ENCODE measurements at regions not wholly inside any gene's neighbourhood (a gene's known extent, or its start where the extent isn't known, plus 50 kb on each side); places are given as distances from the start of the nearest gene placed in this dataset.

GRCh38 chr12:114201794-114202193 lies 204.2 kb downstream of the TBX5 start:
- no peak for TF ChIP-seq CTCF (conservative IDR thresholded peaks at IDR 0.05; ENCODE audit: low read length)
- TF ChIP-seq EZH2phosphoT487 (IDR thresholded peaks at IDR 0.05; ENCODE audit: borderline replicate concordance, low read depth, low read length), result no peak

Data from OCI-LY7 (cell line).